ENCODE measurements at regions not wholly inside any gene's neighbourhood (a gene's known extent, or its start where the extent isn't known, plus 50 kb on each side); places are given as distances from the start of the nearest gene placed in this dataset.

GRCh38 chr9:27663526-27663925, 90.2 kb upstream of the C9orf72 start:
- TF ChIP-seq POLR2A (IDR thresholded peaks at IDR 0.05; ENCODE audit: low read length), result no peak
- no peak for TF ChIP-seq GATA1 (IDR thresholded peaks at IDR 0.05; ENCODE audit: low read depth, low read length)

Data from erythroblast (primary cell).